Loucy (cell line): ENCODE measurements at regions not wholly inside any gene's neighbourhood (a gene's known extent, or its start where the extent isn't known, plus 50 kb on each side); places are given as distances from the start of the nearest gene placed in this dataset.
A peak's percentile ranks its signal among the peaks of the same experiment; 100 is the strongest.

Source experiments
- H2AFZ ChIP-seq: fragments of 200-600 bp; sonication (generic); 2 replicates; pipeline ENCODE4 v1.6.0; 2016; ENCODE audit warnings: antibody characterized with exemption, mild to moderate bottlenecking, low read length, moderate library complexity
- H3F3A ChIP-seq: fragments of 200-600 bp; 2 replicates; pipeline ENCODE4 v1.6.0; 2016; ENCODE audit warnings: antibody characterized with exemption, low read depth, mild to moderate bottlenecking
- H3K27me3 ChIP-seq: fragments of 200-600 bp; sonication (generic); 2 replicates; pipeline ENCODE4 v1.6.1; 2014; ENCODE audit warnings: low read length, mild to moderate bottlenecking; ENCODE audit not compliant: insufficient read depth, poor library complexity, severe bottlenecking
- H3K36me3 ChIP-seq: fragments of 200-600 bp; sonication (generic); 2 replicates; pipeline ENCODE4 v1.6.1; 2016; ENCODE audit warnings: low read length; ENCODE audit not compliant: insufficient read depth
- H3K4me1 ChIP-seq: fragments of 200-600 bp; sonication (generic); 2 replicates; pipeline ENCODE4 v1.5.1; 2014; ENCODE audit warnings: low read length, mild to moderate bottlenecking; ENCODE audit not compliant: insufficient read depth, poor library complexity, severe bottlenecking
- H3K4me2 ChIP-seq: fragments of 200-600 bp; sonication (generic); 2 replicates; pipeline ENCODE4 v1.6.0; 2014; ENCODE audit warnings: antibody characterized with exemption, low read length, low read depth, mild to moderate bottlenecking; ENCODE audit not compliant: poor library complexity, severe bottlenecking
- H3K4me3 ChIP-seq: fragments of 200-600 bp; sonication (generic); 2 replicates; pipeline ENCODE4 v1.5.1; 2014; ENCODE audit warnings: low read length, mild to moderate bottlenecking, mixed read lengths; ENCODE audit not compliant: poor library complexity, severe bottlenecking
- H3K79me2 ChIP-seq: fragments of 200-600 bp; sonication (generic); 2 replicates; pipeline ENCODE4 v1.6.1; 2014; ENCODE audit warnings: low read length; ENCODE audit not compliant: insufficient read depth
- H3K9ac ChIP-seq: fragments of 200-600 bp; sonication (generic); 2 replicates; pipeline ENCODE4 v1.6.0; 2014; ENCODE audit warnings: mild to moderate bottlenecking, low read depth, low read length, moderate library complexity; ENCODE audit not compliant: poor library complexity, severe bottlenecking
- H3K9me2 ChIP-seq: fragments of 200-600 bp; sonication (generic); replicated peaks from 2 replicates; pipeline ENCODE4 v1.6.1; 2016; ENCODE audit warnings: low read depth, low read length, mixed read lengths
- H3K9me3 ChIP-seq: fragments of 200-600 bp; sonication (generic); 2 replicates; pipeline ENCODE4 v1.6.1; 2014; ENCODE audit warnings: mild to moderate bottlenecking, antibody characterized with exemption, low read length, low read depth; ENCODE audit not compliant: insufficient read depth
- H4K20me1 ChIP-seq: fragments of 200-600 bp; sonication (generic); 2 replicates; pipeline ENCODE4 v1.6.0; 2014; ENCODE audit warnings: antibody characterized with exemption, low read length, mild to moderate bottlenecking; ENCODE audit not compliant: insufficient read depth, poor library complexity, severe bottlenecking
- EZH2phosphoT487 ChIP-seq: fragments of 200-600 bp; IDR thresholded peaks from 2 replicates; pipeline ENCODE4 v1.6.1; 2018; ENCODE audit warnings: antibody characterized with exemption, mild to moderate bottlenecking, moderate library complexity, borderline replicate concordance
- TF ChIP-seq, protein P1 (sequence below): fragments of 200-600 bp; sonication (generic); conservative IDR thresholded peaks from 2 replicates; pipeline ENCODE4 v1.5.1; 2014; ENCODE audit warnings: mild to moderate bottlenecking, antibody characterized with exemption, low read length

- no peaks in the 10 kb centered on the region for H4K20me1 ChIP-seq
- H3K4me1 ChIP-seq = peaks cover 21% of the 10 kb centered on the region
- H3K4me2 ChIP-seq = peak overlapping the region; percentile 67
- H3K9me3 ChIP-seq = no peaks in the 10 kb centered on the region; the same call in 1 of the 2 replicates
- peak overlapping the region; percentile 36 for H3K4me3 ChIP-seq
- H3K36me3 ChIP-seq = no peaks in the 10 kb centered on the region
- H3K27me3 ChIP-seq = no peaks in the 10 kb centered on the region
- H3K9ac ChIP-seq = peak overlapping the region; percentile 29
- TF ChIP-seq, protein P1, sequence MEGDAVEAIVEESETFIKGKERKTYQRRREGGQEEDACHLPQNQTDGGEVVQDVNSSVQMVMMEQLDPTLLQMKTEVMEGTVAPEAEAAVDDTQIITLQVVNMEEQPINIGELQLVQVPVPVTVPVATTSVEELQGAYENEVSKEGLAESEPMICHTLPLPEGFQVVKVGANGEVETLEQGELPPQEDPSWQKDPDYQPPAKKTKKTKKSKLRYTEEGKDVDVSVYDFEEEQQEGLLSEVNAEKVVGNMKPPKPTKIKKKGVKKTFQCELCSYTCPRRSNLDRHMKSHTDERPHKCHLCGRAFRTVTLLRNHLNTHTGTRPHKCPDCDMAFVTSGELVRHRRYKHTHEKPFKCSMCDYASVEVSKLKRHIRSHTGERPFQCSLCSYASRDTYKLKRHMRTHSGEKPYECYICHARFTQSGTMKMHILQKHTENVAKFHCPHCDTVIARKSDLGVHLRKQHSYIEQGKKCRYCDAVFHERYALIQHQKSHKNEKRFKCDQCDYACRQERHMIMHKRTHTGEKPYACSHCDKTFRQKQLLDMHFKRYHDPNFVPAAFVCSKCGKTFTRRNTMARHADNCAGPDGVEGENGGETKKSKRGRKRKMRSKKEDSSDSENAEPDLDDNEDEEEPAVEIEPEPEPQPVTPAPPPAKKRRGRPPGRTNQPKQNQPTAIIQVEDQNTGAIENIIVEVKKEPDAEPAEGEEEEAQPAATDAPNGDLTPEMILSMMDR = no peak
- no peak for TF ChIP-seq EZH2phosphoT487
- no peak overlapping the region for H2AFZ ChIP-seq
- H3K79me2 ChIP-seq = no peaks in the 10 kb centered on the region
- H3F3A ChIP-seq = no peaks in the 10 kb centered on the region
- no peaks in the 10 kb centered on the region for H3K9me2 ChIP-seq
Measured at GRCh38 chr3:70501561-70501960, 189.1 kb upstream of the MDFIC2 start.

DNA sequence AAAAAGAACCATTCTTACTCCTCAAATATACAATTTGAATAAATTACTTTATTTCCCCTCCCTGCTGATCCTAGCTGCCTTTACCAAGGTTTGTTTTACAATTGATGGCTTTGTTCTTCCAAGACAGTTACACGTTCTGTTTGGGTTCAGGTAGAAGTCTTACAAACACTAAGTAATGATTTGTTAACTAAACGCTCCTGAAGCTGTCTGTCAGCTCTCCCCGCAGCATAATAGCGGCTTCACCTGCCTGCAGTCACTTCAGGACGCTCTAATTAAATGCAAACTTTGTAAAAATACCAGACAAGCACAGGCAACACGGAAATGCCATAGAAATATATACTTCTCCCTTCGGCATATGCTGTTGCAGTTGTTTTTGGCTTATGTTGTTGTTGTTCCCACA, 176.4 kb upstream of the MDFIC2 start:
- no peak overlapping the region for H2AFZ ChIP-seq
- no peaks in the 10 kb centered on the region for H3K27me3 ChIP-seq
- H3K4me2 ChIP-seq = no peak overlapping the region
- H3K9me3 ChIP-seq = no peaks in the 10 kb centered on the region
- no peaks in the 10 kb centered on the region for H4K20me1 ChIP-seq
- no peaks in the 10 kb centered on the region for H3K36me3 ChIP-seq
- H3F3A ChIP-seq = no peaks in the 10 kb centered on the region
- H3K4me3 ChIP-seq = no peak overlapping the region
- TF ChIP-seq, protein P1 = no peak
- TF ChIP-seq EZH2phosphoT487 = no peak
- H3K9me2 ChIP-seq = no peaks in the 10 kb centered on the region
- H3K9ac ChIP-seq = no peak overlapping the region
- no peaks in the 10 kb centered on the region for H3K4me1 ChIP-seq
- H3K79me2 ChIP-seq = no peaks in the 10 kb centered on the region

GRCh38 chr3:70488131-70488530, 175.7 kb upstream of the MDFIC2 start:
- no peaks in the 10 kb centered on the region for H3K36me3 ChIP-seq

More at GRCh38 chr3:70488131-70488530, 175.7 kb upstream of the MDFIC2 start:
- no peaks in the 10 kb centered on the region for H3K9me2 ChIP-seq
- H3F3A ChIP-seq = no peaks in the 10 kb centered on the region
- H4K20me1 ChIP-seq = no peaks in the 10 kb centered on the region
- TF ChIP-seq, protein P1 = no peak
- TF ChIP-seq EZH2phosphoT487 = no peak
- H3K79me2 ChIP-seq = no peaks in the 10 kb centered on the region
- H2AFZ ChIP-seq = no peak overlapping the region
- H3K27me3 ChIP-seq = no peaks in the 10 kb centered on the region
- H3K9me3 ChIP-seq = no peaks in the 10 kb centered on the region
- no peak overlapping the region for H3K4me3 ChIP-seq
- no peaks in the 10 kb centered on the region for H3K4me1 ChIP-seq
- H3K9ac ChIP-seq = no peak overlapping the region
- no peak overlapping the region for H3K4me2 ChIP-seq
